ENCODE measurements at regions not wholly inside any gene's neighbourhood (a gene's known extent, or its start where the extent isn't known, plus 50 kb on each side); places are given as distances from the start of the nearest gene placed in this dataset.

DNA sequence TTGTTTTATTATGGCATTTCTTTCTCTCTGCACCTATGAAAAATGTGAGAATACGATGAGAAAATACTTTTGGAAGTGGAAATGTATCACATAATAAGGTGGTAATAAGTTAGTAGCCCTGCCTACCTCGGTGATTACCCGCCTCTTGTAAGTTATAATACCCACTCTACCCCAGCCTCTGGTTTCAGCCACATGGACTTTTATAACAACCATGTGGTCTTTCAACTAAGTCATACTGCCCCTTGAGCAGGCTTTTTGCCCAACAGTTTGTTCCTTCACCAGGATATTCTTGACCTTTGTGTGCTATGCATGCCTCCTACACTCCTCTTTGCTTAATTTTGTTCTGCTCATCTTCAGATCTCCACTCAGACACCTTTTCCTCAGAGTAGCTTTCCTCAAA is 470.6 kb upstream of the ZWINT start:
- Histone ChIP-seq H3K36me3 (no peaks in the 10 kb centered on the region), H3K27ac (no peak overlapping the region), H3K9me3 (peaks cover 0 to 3% (median 0%) of the 10 kb centered on the region in 4 donors), H3K4me1 (no peaks in the 10 kb centered on the region), H3K4me3 (no peak overlapping the region), H3K27me3 (no peaks in the 10 kb centered on the region)
- DNase-seq: no peak
- intact Hi-C loops (cut with DNase I; ENCODE audit: low total_unique reads): no loop called here
- 45 to 69% (median 56%) methylated on average over 3 of the region's 3 CpGs for WGBS, 5 donors
- TF ChIP-seq POLR2AphosphoS5 (IDR thresholded peaks at IDR 0.05) (no peak), POLR2A (IDR thresholded peaks at IDR 0.05) (no peak), EP300 (IDR thresholded peaks at IDR 0.05) (no peak)
- TF ChIP-seq, protein P1, sequence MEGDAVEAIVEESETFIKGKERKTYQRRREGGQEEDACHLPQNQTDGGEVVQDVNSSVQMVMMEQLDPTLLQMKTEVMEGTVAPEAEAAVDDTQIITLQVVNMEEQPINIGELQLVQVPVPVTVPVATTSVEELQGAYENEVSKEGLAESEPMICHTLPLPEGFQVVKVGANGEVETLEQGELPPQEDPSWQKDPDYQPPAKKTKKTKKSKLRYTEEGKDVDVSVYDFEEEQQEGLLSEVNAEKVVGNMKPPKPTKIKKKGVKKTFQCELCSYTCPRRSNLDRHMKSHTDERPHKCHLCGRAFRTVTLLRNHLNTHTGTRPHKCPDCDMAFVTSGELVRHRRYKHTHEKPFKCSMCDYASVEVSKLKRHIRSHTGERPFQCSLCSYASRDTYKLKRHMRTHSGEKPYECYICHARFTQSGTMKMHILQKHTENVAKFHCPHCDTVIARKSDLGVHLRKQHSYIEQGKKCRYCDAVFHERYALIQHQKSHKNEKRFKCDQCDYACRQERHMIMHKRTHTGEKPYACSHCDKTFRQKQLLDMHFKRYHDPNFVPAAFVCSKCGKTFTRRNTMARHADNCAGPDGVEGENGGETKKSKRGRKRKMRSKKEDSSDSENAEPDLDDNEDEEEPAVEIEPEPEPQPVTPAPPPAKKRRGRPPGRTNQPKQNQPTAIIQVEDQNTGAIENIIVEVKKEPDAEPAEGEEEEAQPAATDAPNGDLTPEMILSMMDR (IDR thresholded peaks at IDR 0.05): no peak

DNA sequence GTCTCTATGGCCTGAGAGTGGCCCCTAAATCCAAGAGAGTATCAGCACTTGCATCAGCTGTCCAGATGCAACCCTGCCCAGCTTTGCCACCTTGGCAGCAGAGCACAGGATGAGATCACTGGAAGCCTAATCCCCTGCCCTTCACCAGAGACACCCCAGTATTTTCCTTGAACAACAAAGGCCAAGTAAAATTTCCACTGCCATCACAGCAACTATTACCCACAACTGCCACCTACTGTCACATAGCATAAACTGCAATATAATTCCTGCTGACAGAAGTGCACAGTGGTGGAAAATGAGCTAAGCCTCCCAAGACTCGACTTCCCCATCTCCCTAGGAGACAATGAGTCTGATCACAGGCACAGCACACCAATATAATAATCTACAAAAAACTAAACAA is 462.8 kb upstream of the ZWINT start:
- WGBS, 5 donors: 24 to 53% (median 36%) methylated on average over 1 of the region's 1 CpG
- H3K4me3 ChIP-seq: no peak overlapping the region
- no peak overlapping the region for H3K27ac ChIP-seq
- intact Hi-C loops (cut with DNase I; ENCODE audit: low total_unique reads): no loop called here
- no peaks in the 10 kb centered on the region for H3K27me3 ChIP-seq
- H3K9me3 ChIP-seq: peaks cover 0 to 38% (median 18%) of the 10 kb centered on the region in 4 donors
- no peaks in the 10 kb centered on the region for H3K4me1 ChIP-seq
- TF ChIP-seq, protein P1 (IDR thresholded peaks at IDR 0.05): no peak
- TF ChIP-seq POLR2A (IDR thresholded peaks at IDR 0.05) (no peak), POLR2AphosphoS5 (IDR thresholded peaks at IDR 0.05) (no peak), EP300 (IDR thresholded peaks at IDR 0.05) (no peak)
- no peak for DNase-seq
- H3K36me3 ChIP-seq: no peaks in the 10 kb centered on the region

DNA sequence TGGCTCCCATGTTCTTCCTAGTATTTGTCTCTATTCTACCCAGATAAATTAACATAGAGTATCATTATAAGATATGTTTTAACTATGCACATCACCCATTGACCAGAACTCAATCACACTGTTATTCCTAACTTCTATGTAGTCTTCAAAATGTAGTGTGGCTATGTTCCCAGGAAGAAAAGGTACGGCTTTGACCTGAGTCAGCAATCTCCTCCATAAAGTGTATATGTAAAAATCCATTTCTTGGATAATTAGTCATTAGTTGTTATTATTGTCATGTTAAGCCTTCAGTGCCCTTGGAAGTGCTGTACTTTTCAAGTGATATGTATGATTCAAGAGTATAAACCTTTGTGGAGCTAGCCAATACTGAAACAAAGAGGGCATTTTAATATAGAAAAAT is 444.0 kb upstream of the ZWINT start:
- H3K27me3 ChIP-seq: no peaks in the 10 kb centered on the region
- TF ChIP-seq, protein P1 (IDR thresholded peaks at IDR 0.05): no peak
- TF ChIP-seq POLR2AphosphoS5 (IDR thresholded peaks at IDR 0.05): no peak
- TF ChIP-seq EP300 (IDR thresholded peaks at IDR 0.05): no peak
- TF ChIP-seq POLR2A (IDR thresholded peaks at IDR 0.05): no peak
- 0 to 50% (median 29%) methylated on average over 1 of the region's 1 CpG for WGBS, 5 donors
- no peaks in the 10 kb centered on the region for H3K36me3 ChIP-seq
- no peak for DNase-seq
- peaks cover 0 to 4% (median 0%) of the 10 kb centered on the region in 4 donors for H3K9me3 ChIP-seq
- H3K4me1 ChIP-seq: no peaks in the 10 kb centered on the region
- intact Hi-C loops (cut with DNase I; ENCODE audit: low total_unique reads): no loop called here
- H3K27ac ChIP-seq: no peak overlapping the region
- no peak overlapping the region for H3K4me3 ChIP-seq

DNA sequence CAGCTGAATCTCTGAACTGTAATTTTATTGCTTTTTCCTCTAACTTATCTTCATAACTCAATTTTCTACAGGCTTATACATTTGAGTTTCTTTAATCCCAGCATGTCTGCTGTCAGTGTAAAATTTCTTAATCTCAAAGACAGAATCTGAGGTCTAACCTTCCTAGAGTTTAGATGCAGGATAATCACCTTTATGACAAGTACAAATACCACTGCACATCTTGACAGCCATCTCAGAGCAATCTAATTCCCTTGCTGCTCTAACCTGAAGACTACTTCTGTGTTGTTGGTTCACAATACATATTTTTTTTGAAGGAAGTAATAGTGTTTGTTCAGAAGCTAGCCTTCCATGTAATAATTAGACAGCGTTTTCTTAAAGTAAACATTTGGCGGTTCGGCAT is 424.2 kb upstream of the ZWINT start:
- no peaks in the 10 kb centered on the region for H3K27me3 ChIP-seq
- H3K9me3 ChIP-seq: no peaks in the 10 kb centered on the region
- WGBS, 5 donors: 52 to 83% (median 57%) methylated on average over 3 of the region's 3 CpGs
- intact Hi-C loops (cut with DNase I; ENCODE audit: low total_unique reads): no loop called here
- no peak overlapping the region for H3K27ac ChIP-seq
- TF ChIP-seq EP300 (IDR thresholded peaks at IDR 0.05) (no peak), POLR2A (IDR thresholded peaks at IDR 0.05) (no peak), POLR2AphosphoS5 (IDR thresholded peaks at IDR 0.05) (no peak)
- TF ChIP-seq, protein P1 (IDR thresholded peaks at IDR 0.05): no peak
- no peaks in the 10 kb centered on the region for H3K36me3 ChIP-seq
- H3K4me1 ChIP-seq: no peaks in the 10 kb centered on the region
- DNase-seq: no peak
- H3K4me3 ChIP-seq: no peak overlapping the region

Measured in stomach (tissue), 8 donors.